CD4-positive, alpha-beta T cell (primary cell): ENCODE measurements at regions not wholly inside any gene's neighbourhood (a gene's known extent, or its start where the extent isn't known, plus 50 kb on each side); places are given as distances from the start of the nearest gene placed in this dataset.
"Not testable (repeated sequence)": the region's sequence is repeated elsewhere in the genome, so short reads cannot be mapped to it uniquely, and the experiment has no call there.

Experiments used
- ATAC-seq: fragments of 200-7000 bp; cut with Tn5 transposase; one replicate; pipeline ENCODE4 v1.10.0; 2022; ENCODE audit warnings: mild to moderate bottlenecking; ENCODE audit not compliant: poor library complexity
- CTCF ChIA-PET: fragments of 350-600 bp; sonication (Branson Sonifier 250); formaldehyde crosslinking; loops from one replicate; lab custom pipeline; 2021; ENCODE audit warnings: antibody characterized with exemption, inconsistent platforms; lab: Charles Lee
- POLR2A ChIA-PET: fragments of 350-600 bp; sonication (Branson Sonifier 250); formaldehyde crosslinking; loops from one replicate; lab custom pipeline; 2021; ENCODE audit warnings: antibody characterized with exemption, inconsistent platforms; lab: Charles Lee
- DNase-seq, 14 experiments: peaks; one replicate each; pipeline ENCODE4 v3.0.0-alpha.2; 2013 to 2020; ENCODE audit warnings: mixed read lengths in 2 of 14
- H3K27ac ChIP-seq, 2 donors: one replicate each; pipeline versions ENCODE4 v1.5.1 to v1.7.0; 2013; ENCODE audit warnings: low read length in 2 of 2, low read depth in 1 of 2, mild to moderate bottlenecking in 1 of 2
- H3K27me3 ChIP-seq, 2 experiments: 1 replicate in 1 of 2; 2 replicates in 1 of 2; pipeline versions ENCODE4 v1.6.1 to v1.7.0; 2013; ENCODE audit warnings: low read length in 2 of 2, control low read depth in 1 of 2, mild to moderate bottlenecking in 1 of 2, moderate library complexity in 1 of 2; ENCODE audit not compliant: insufficient read depth in 2 of 2, control insufficient read depth in 1 of 2
- H3K36me3 ChIP-seq: one replicate; pipeline ENCODE4 v1.6.1; 2013; ENCODE audit warnings: low read length, control low read depth; ENCODE audit not compliant: insufficient read depth
- H3K4me1 ChIP-seq: one replicate; pipeline ENCODE4 v1.6.1; 2013; ENCODE audit warnings: low read length, control low read depth; ENCODE audit not compliant: insufficient read depth
- H3K4me3 ChIP-seq: one replicate; pipeline ENCODE4 v1.5.1; 2013; ENCODE audit warnings: mild to moderate bottlenecking, low read length, moderate library complexity
- H3K9me3 ChIP-seq, 2 experiments: 1 replicate in 1 of 2; 2 replicates in 1 of 2; pipeline versions ENCODE4 v1.6.1 to v1.7.0; 2013; ENCODE audit warnings: low read length in 2 of 2, mild to moderate bottlenecking in 2 of 2, control low read depth in 1 of 2, moderate library complexity in 1 of 2; ENCODE audit not compliant: control insufficient read depth in 1 of 2, insufficient read depth in 1 of 2
- H3K27ac Mint-ChIP-seq: one replicate; pipeline ENCODE4 v1.8.0; 2020; ENCODE audit warnings: mixed read lengths
- H3K27me3 Mint-ChIP-seq: one replicate; pipeline ENCODE4 v1.8.0; 2021; ENCODE audit warnings: mixed read lengths
- H3K36me3 Mint-ChIP-seq: one replicate; pipeline ENCODE4 v1.8.0; 2021; ENCODE audit warnings: low read depth, mixed read lengths
- H3K4me1 Mint-ChIP-seq: one replicate; pipeline ENCODE4 v1.8.0; 2021; ENCODE audit warnings: low read depth, mixed read lengths
- H3K4me3 Mint-ChIP-seq: one replicate; pipeline ENCODE4 v1.8.0; 2020; ENCODE audit warnings: mild to moderate bottlenecking, mixed read lengths
- H3K9me3 Mint-ChIP-seq: one replicate; pipeline ENCODE4 v1.8.0; 2020; ENCODE audit warnings: mixed read lengths
- intact Hi-C, 2 experiments: fragments of 100-400 bp; cut with DNase I in 1 of 2; cut with micrococcal nuclease in 1 of 2; formaldehyde crosslinking; loops; one replicate each; pipeline versions ENCODE4 v1.15.1 to v1.9.0; 2023 to 2025; cut with DNase I, micrococcal nuclease
- TF ChIP-seq, protein P1 (sequence below): fragments of 200-600 bp; IDR thresholded peaks from one replicate; pipeline ENCODE4 v1.8.0; 2022; ENCODE audit warnings: antibody characterized with exemption, mild to moderate bottlenecking

DNA sequence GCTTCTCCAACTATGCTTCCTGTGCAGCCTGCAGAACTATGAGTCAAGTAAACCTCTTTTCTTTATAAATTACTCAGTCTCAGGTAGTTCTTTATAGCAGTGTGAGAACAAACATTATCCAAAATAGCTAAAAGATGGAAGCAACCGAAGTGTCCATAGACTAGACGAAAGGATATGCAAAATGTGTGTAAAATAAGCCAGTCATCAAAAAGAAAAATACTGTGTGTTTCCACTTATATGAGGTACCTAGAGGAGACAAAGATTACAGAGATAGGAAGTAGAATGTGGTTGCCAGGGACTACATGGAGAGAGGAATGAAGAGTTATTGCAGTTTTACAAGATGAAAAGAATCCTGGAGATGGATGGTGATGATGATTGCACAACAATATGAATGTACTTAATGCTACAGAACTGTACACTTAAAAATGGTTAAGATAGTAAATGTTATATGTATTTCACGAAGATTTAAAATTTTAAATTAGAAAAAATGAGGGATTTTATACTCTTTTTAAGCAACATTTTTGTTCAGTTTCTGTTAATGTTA is 99.3 kb upstream of the FN1 start:
- POLR2A ChIA-PET, result no interaction called here
- CTCF ChIA-PET, result no interaction called here

DNA sequence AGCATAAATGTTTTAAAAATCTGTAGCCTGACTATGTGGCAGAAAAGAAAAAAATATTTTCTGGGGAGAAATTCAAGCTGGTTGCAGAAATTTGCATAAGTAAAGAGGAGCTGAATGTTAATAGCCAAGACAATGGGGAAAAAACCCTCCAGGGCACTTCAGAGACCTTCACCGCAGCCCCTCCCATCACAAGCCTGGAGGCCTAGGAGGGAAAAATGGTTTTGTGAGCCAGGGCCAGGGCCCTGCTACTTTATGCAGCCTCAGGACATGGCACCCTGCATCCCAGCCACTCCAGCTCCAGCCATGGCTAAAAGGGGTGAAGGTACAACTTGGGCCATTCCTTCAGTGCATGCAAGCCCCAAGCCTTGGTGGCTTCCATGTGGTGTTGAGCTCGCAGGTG is 97.8 kb upstream of the FN1 start:
- H3K9me3 ChIP-seq, H3K4me3 ChIP-seq, H3K27me3 Mint-ChIP-seq, ATAC-seq, H3K4me1 Mint-ChIP-seq, H3K9me3 Mint-ChIP-seq, DNase-seq, H3K4me1 ChIP-seq, H3K27me3 ChIP-seq, H3K27ac Mint-ChIP-seq, H3K4me3 Mint-ChIP-seq, intact Hi-C loops, H3K27ac ChIP-seq, H3K36me3 Mint-ChIP-seq, H3K36me3 ChIP-seq, CTCF ChIA-PET, POLR2A ChIA-PET: not testable (repeated sequence)

More for the DNA sequence above, 99.3 kb upstream of the FN1 start:
- H3K9me3 ChIP-seq, result peaks cover 0 to 9% of the 10 kb centered on the region in 2 experiments
- H3K4me3 ChIP-seq, result no peak overlapping the region
- no peaks in the 10 kb centered on the region for H3K36me3 ChIP-seq
- Mint-ChIP-seq H3K4me3 (no peak overlapping the region), H3K27ac (no peak overlapping the region), H3K27me3 (peaks cover 3% of the 10 kb centered on the region), H3K4me1 (no peaks in the 10 kb centered on the region), H3K9me3 (peaks cover 6% of the 10 kb centered on the region), H3K36me3 (no peaks in the 10 kb centered on the region)
- TF ChIP-seq, protein P1, sequence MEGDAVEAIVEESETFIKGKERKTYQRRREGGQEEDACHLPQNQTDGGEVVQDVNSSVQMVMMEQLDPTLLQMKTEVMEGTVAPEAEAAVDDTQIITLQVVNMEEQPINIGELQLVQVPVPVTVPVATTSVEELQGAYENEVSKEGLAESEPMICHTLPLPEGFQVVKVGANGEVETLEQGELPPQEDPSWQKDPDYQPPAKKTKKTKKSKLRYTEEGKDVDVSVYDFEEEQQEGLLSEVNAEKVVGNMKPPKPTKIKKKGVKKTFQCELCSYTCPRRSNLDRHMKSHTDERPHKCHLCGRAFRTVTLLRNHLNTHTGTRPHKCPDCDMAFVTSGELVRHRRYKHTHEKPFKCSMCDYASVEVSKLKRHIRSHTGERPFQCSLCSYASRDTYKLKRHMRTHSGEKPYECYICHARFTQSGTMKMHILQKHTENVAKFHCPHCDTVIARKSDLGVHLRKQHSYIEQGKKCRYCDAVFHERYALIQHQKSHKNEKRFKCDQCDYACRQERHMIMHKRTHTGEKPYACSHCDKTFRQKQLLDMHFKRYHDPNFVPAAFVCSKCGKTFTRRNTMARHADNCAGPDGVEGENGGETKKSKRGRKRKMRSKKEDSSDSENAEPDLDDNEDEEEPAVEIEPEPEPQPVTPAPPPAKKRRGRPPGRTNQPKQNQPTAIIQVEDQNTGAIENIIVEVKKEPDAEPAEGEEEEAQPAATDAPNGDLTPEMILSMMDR, result no peak
- ATAC-seq, result no peak
- DNase-seq, result no peak
- no peaks in the 10 kb centered on the region for H3K4me1 ChIP-seq
- H3K27me3 ChIP-seq, result no peaks in the 10 kb centered on the region
- no peak overlapping the region for H3K27ac ChIP-seq
- intact Hi-C loops, result no loop called here

DNA sequence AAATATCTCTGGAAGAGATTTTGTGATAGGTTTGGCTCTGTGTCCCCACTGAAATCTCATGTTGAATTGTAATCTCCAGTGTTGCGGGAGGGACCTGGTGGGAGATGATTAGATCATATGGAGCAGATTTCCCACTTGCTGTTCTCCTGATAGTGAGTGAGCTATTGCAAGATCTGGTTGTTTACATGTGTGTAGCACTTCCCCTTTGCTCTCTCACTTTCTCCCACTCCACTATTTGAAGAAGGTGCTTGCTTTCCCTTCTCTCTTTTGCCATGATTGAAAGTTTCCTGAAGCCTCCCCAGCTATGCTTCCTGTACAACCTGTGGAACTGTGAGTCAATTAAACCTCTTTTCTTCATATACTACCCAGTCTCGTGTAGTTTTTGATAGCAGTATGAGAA is 97.0 kb upstream of the FN1 start:
- ATAC-seq, result no peak
- no peak overlapping the region for H3K27ac Mint-ChIP-seq
- no peak overlapping the region for H3K4me3 Mint-ChIP-seq
- H3K9me3 Mint-ChIP-seq, result peaks cover 6% of the 10 kb centered on the region
- H3K36me3 Mint-ChIP-seq, result no peaks in the 10 kb centered on the region
- DNase-seq, result peak in 1 of 14 experiments; percentile 0
- ChIA-PET CTCF (no interaction called here), POLR2A (no interaction called here)
- H3K27me3 ChIP-seq, result no peaks in the 10 kb centered on the region
- H3K27ac ChIP-seq, result no peak overlapping the region
- H3K4me1 ChIP-seq, result no peaks in the 10 kb centered on the region
- peaks cover 0 to 9% of the 10 kb centered on the region in 2 experiments for H3K9me3 ChIP-seq
- H3K4me3 ChIP-seq, result no peak overlapping the region
- no peaks in the 10 kb centered on the region for H3K36me3 ChIP-seq
- H3K27me3 Mint-ChIP-seq, result peaks cover 3% of the 10 kb centered on the region
- intact Hi-C loops, result no loop called here
- no peaks in the 10 kb centered on the region for H3K4me1 Mint-ChIP-seq
- TF ChIP-seq, protein P1, result no peak

DNA sequence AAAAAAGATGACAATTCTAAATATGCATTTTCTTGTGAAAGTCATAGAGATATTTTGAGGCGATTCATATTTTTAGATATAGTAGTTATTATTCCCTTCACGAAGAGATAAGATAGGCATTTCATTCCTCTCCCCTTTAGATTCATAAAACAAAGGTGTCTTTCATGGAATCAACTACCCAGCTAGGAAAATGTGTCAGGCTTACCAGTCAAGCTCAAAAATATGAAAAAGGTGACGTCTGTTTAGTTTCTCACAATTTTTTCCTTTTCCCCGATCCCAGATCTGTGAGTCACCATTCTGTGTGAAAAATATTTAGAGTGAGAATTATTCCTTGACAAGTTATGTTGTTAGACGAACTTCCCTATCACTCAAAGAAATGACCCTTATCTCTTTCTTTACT is 95.4 kb upstream of the FN1 start:
- Mint-ChIP-seq H3K27me3 (peaks cover 3% of the 10 kb centered on the region), H3K27ac (no peak overlapping the region), H3K4me1 (no peaks in the 10 kb centered on the region), H3K9me3 (peaks cover 6% of the 10 kb centered on the region), H3K4me3 (no peak overlapping the region), H3K36me3 (no peaks in the 10 kb centered on the region)
- TF ChIP-seq, protein P1, result no peak
- no peak overlapping the region for H3K4me3 ChIP-seq
- no peaks in the 10 kb centered on the region for H3K36me3 ChIP-seq
- H3K27ac ChIP-seq, result no peak overlapping the region
- peaks cover 0 to 9% of the 10 kb centered on the region in 2 experiments for H3K9me3 ChIP-seq
- no peak for ATAC-seq
- POLR2A ChIA-PET, result no interaction called here
- DNase-seq, result no peak
- no peaks in the 10 kb centered on the region for H3K27me3 ChIP-seq
- intact Hi-C loops, result no loop called here
- no peaks in the 10 kb centered on the region for H3K4me1 ChIP-seq
- CTCF ChIA-PET, result no interaction called here
